Testis (tissue), 2 donors: ENCODE measurements at regions not wholly inside any gene's neighbourhood (a gene's known extent, or its start where the extent isn't known, plus 50 kb on each side); places are given as distances from the start of the nearest gene placed in this dataset.
"Not testable (repeated sequence)": the region's sequence is repeated elsewhere in the genome, so short reads cannot be mapped to it uniquely, and the experiment has no call there.

ENCODE experiments used
- DNase-seq: peaks from one replicate; pipeline ENCODE4 v3.0.0-alpha.2; 2019
- H3K27ac ChIP-seq, 2 donors: fragments of 200-600 bp; sonication (generic); one replicate each; pipeline ENCODE4 v1.5.1; 2019
- H3K27me3 ChIP-seq: fragments of 200-600 bp; sonication (generic); one replicate; pipeline ENCODE4 v1.5.1; 2019
- H3K36me3 ChIP-seq: fragments of 200-600 bp; sonication (generic); one replicate; pipeline ENCODE4 v1.5.1; 2017; ENCODE audit warnings: low read depth; ENCODE audit errors: missing control alignments
- H3K4me1 ChIP-seq: fragments of 200-600 bp; sonication (generic); one replicate; pipeline ENCODE4 v1.5.1; 2019
- H3K4me3 ChIP-seq, 2 donors: fragments of 200-600 bp; sonication (generic); one replicate each; pipeline ENCODE4 v1.5.1; 2017 to 2019
- H3K9me3 ChIP-seq: fragments of 200-600 bp; sonication (generic); one replicate; pipeline ENCODE4 v1.5.1; 2017
- CTCF ChIP-seq, 3 experiments: fragments of 450-650 bp in 2 of 3; fragments of 200-600 bp in 1 of 3; sonication (generic) in 1 of 3; IDR thresholded peaks; one replicate each; pipeline ENCODE4 v1.5.1; 2016 to 2019; ENCODE audit warnings: antibody characterized with exemption in 3 of 3, mild to moderate bottlenecking in 2 of 3, moderate library complexity in 1 of 3
- POLR2A ChIP-seq: fragments of 450-650 bp; IDR thresholded peaks from one replicate; pipeline ENCODE4 v1.6.1; 2017; ENCODE audit warnings: antibody characterized with exemption, mild to moderate bottlenecking, moderate library complexity
- WGBS, 2 donors: methylation state at CpG; one replicate each; pipeline ENCODE4 v1.1.5; 2018; 5-methylcytosine and 5-hydroxymethylcytosine counted together
- intact Hi-C: fragments of 100-400 bp; cut with DNase I; formaldehyde crosslinking; loops from one replicate; pipeline ENCODE4 v1.15.1; 2023; ENCODE audit warnings: low total_unique reads

GRCh38 chr4:167826281-167826680, 266.1 kb upstream of the ANXA10 start:
- no peak for DNase-seq
- H3K4me1 ChIP-seq: no peaks in the 10 kb centered on the region
- TF ChIP-seq POLR2A (no peak), CTCF (IDR thresholded peaks at IDR 0.05) (no peak)
- no peak overlapping the region for H3K27ac ChIP-seq
- H3K27me3 ChIP-seq: no peaks in the 10 kb centered on the region
- intact Hi-C loops: no loop called here
- H3K4me3 ChIP-seq: no peak overlapping the region
- WGBS, 2 donors: 47 to 51% methylated on average over 2 of the region's 2 CpGs
- no peaks in the 10 kb centered on the region for H3K36me3 ChIP-seq
- no peaks in the 10 kb centered on the region for H3K9me3 ChIP-seq

GRCh38 chr4:167831855-167832254, 260.5 kb upstream of the ANXA10 start:
- intact Hi-C loops: no loop called here
- Histone ChIP-seq H3K9me3 (no peaks in the 10 kb centered on the region), H3K27me3 (no peaks in the 10 kb centered on the region)

GRCh38 chr4:167838686-167839085, 253.7 kb upstream of the ANXA10 start:
- intact Hi-C loops: no loop called here
- no peaks in the 10 kb centered on the region for H3K27me3 ChIP-seq
- no peak overlapping the region for H3K27ac ChIP-seq
- 87 to 93% methylated on average over 1 of the region's 1 CpG for WGBS, 2 donors
- no peaks in the 10 kb centered on the region for H3K4me1 ChIP-seq
- DNase-seq: no peak
- no peaks in the 10 kb centered on the region for H3K36me3 ChIP-seq
- no peak for TF ChIP-seq POLR2A
- TF ChIP-seq CTCF (IDR thresholded peaks at IDR 0.05): no peak
- H3K9me3 ChIP-seq: no peaks in the 10 kb centered on the region
- H3K4me3 ChIP-seq: no peak overlapping the region

More at GRCh38 chr4:167831855-167832254, 260.5 kb upstream of the ANXA10 start:
- DNase-seq: no peak
- no peak overlapping the region for H3K4me3 ChIP-seq
- no peaks in the 10 kb centered on the region for H3K4me1 ChIP-seq
- H3K36me3 ChIP-seq: no peaks in the 10 kb centered on the region
- TF ChIP-seq CTCF (IDR thresholded peaks at IDR 0.05) (no peak), POLR2A (no peak)
- no peak overlapping the region for H3K27ac ChIP-seq

GRCh38 chr4:167842487-167842886, 249.8 kb upstream of the ANXA10 start:
- DNase-seq: no peak
- Histone ChIP-seq H3K36me3 (no peaks in the 10 kb centered on the region), H3K27ac (no peak overlapping the region), H3K9me3 (no peaks in the 10 kb centered on the region), H3K4me1 (no peaks in the 10 kb centered on the region), H3K27me3 (no peaks in the 10 kb centered on the region), H3K4me3 (no peak overlapping the region)
- WGBS, 2 donors: 56 to 91% methylated on average over 2 of the region's 2 CpGs
- intact Hi-C loops: no loop called here
- TF ChIP-seq CTCF (IDR thresholded peaks at IDR 0.05) (no peak), POLR2A (no peak)

- no peaks in the 10 kb centered on the region for H3K36me3 ChIP-seq
- H3K9me3 ChIP-seq: no peaks in the 10 kb centered on the region
- TF ChIP-seq CTCF (IDR thresholded peaks at IDR 0.05): no peak
- no peak for TF ChIP-seq POLR2A
- H3K27ac ChIP-seq: no peak overlapping the region
- no peaks in the 10 kb centered on the region for H3K27me3 ChIP-seq
- H3K4me1 ChIP-seq: no peaks in the 10 kb centered on the region
- DNase-seq: no peak
- no peak overlapping the region for H3K4me3 ChIP-seq
- 68 to 76% methylated on average over 2 of the region's 2 CpGs for WGBS, 2 donors
- intact Hi-C loops: no loop called here
These were observed 237.5 kb upstream of the ANXA10 start for GRCh38 chr4:167854881-167855280.

- H3K36me3 ChIP-seq, H3K4me3 ChIP-seq, H3K9me3 ChIP-seq, DNase-seq, H3K27me3 ChIP-seq, intact Hi-C loops, H3K27ac ChIP-seq, H3K4me1 ChIP-seq: not testable (repeated sequence)
- 75 to 83% methylated on average over 14 of the region's 15 CpGs for WGBS, 2 donors
These were observed 234.2 kb upstream of the ANXA10 start for GRCh38 chr4:167858127-167858526.
